GM23338 (cell line): ENCODE measurements at regions not wholly inside any gene's neighbourhood (a gene's known extent, or its start where the extent isn't known, plus 50 kb on each side); places are given as distances from the start of the nearest gene placed in this dataset.
A peak's percentile ranks its signal among the peaks of the same experiment; 100 is the strongest.

Experiments
- ATAC-seq: fragments of 200-7000 bp; cut with Tn5 transposase; 3 replicates; pipeline ENCODE4 v1.9.1; 2020
- DNase-seq: peaks from one replicate; pipeline ENCODE4 v3.0.0-alpha.2; 2015; ENCODE audit warnings: low spot score
- H2AFZ ChIP-seq: fragments of 200-600 bp; sonication (generic); 2 replicates; pipeline ENCODE4 v1.8.0; 2016; ENCODE audit warnings: antibody characterized with exemption, mild to moderate bottlenecking, moderate library complexity
- H3F3A ChIP-seq: fragments of 200-600 bp; sonication (generic); replicated peaks from 2 replicates; pipeline ENCODE4 v1.8.0; 2017; ENCODE audit warnings: antibody characterized with exemption, mixed run types, low read depth
- H3K27ac ChIP-seq: fragments of 200-600 bp; sonication (generic); 2 replicates; pipeline ENCODE4 v1.6.1; 2016; ENCODE audit warnings: low read depth
- H3K27me3 ChIP-seq: fragments of 200-600 bp; sonication (generic); 2 replicates; pipeline ENCODE4 v1.8.0; 2016; ENCODE audit warnings: mild to moderate bottlenecking, mixed run types, moderate library complexity; ENCODE audit not compliant: insufficient read depth
- H3K36me3 ChIP-seq: fragments of 200-600 bp; sonication (generic); 2 replicates; pipeline ENCODE4 v1.8.0; 2016; ENCODE audit warnings: mild to moderate bottlenecking; ENCODE audit not compliant: insufficient read depth
- H3K4me1 ChIP-seq: fragments of 200-600 bp; sonication (generic); 2 replicates; pipeline ENCODE4 v1.8.0; 2016; ENCODE audit warnings: mild to moderate bottlenecking, moderate library complexity; ENCODE audit not compliant: insufficient read depth
- H3K4me2 ChIP-seq: fragments of 200-600 bp; sonication (generic); 2 replicates; pipeline ENCODE4 v1.7.1; 2017; ENCODE audit warnings: mixed run types
- H3K4me3 ChIP-seq: fragments of 200-600 bp; sonication (generic); 2 replicates; pipeline ENCODE4 v1.6.1; 2016; ENCODE audit warnings: mixed run types
- H3K79me2 ChIP-seq: fragments of 200-600 bp; sonication (generic); replicated peaks from 2 replicates; pipeline ENCODE4 v1.8.0; 2017; ENCODE audit warnings: mild to moderate bottlenecking; ENCODE audit not compliant: insufficient read depth
- H3K9me2 ChIP-seq: fragments of 200-600 bp; sonication (generic); 2 replicates; pipeline ENCODE4 v1.8.0; 2017; ENCODE audit not compliant: insufficient read depth
- H4K20me1 ChIP-seq: fragments of 200-600 bp; sonication (generic); replicated peaks from 2 replicates; pipeline ENCODE4 v1.8.0; 2017; ENCODE audit warnings: mild to moderate bottlenecking; ENCODE audit not compliant: insufficient read depth
- H3K27ac Mint-ChIP-seq: 2 replicates; pipeline ENCODE4 v1.8.0; 2020; ENCODE audit warnings: inconsistent platforms, mild to moderate bottlenecking, moderate library complexity, mixed read lengths
- H3K27me3 Mint-ChIP-seq: 3 replicates; pipeline ENCODE4 v1.8.0; 2022; ENCODE audit warnings: low read depth, mild to moderate bottlenecking, moderate library complexity, mixed read lengths, inconsistent platforms; ENCODE audit not compliant: insufficient read depth, poor library complexity
- H3K36me3 Mint-ChIP-seq: 3 replicates; pipeline ENCODE4 v1.8.0; 2021; ENCODE audit warnings: low read depth, mild to moderate bottlenecking, inconsistent platforms, moderate library complexity, mixed read lengths
- H3K4me1 Mint-ChIP-seq: 3 replicates; pipeline ENCODE4 v1.8.0; 2020; ENCODE audit warnings: mild to moderate bottlenecking, inconsistent platforms, mixed read lengths
- H3K4me3 Mint-ChIP-seq: 3 replicates; pipeline ENCODE4 v1.8.0; 2021; ENCODE audit warnings: moderate library complexity, mild to moderate bottlenecking, inconsistent platforms, mixed read lengths
- H3K9me3 Mint-ChIP-seq: 3 replicates; pipeline ENCODE4 v1.8.0; 2020; ENCODE audit warnings: moderate library complexity, mild to moderate bottlenecking, inconsistent platforms, mixed read lengths
- CREB1 ChIP-seq: fragments of 250-450 bp; sonication (Bioruptor Pico); IDR thresholded peaks from 2 replicates; pipeline ENCODE4 v1.5.0; 2020; ENCODE audit warnings: low read depth, mild to moderate bottlenecking, moderate library complexity
- CTCF ChIP-seq, 2 experiments: fragments of 200-600 bp in 1 of 2; sonication (generic) in 1 of 2; conservative IDR thresholded peaks; 2 replicates each; pipeline versions ENCODE4 v1.5.1 to v1.6.1; 2016 to 2017; ENCODE audit warnings: antibody characterized with exemption in 2 of 2, low read depth in 2 of 2, mild to moderate bottlenecking in 2 of 2, moderate library complexity in 1 of 2
- EZH2 ChIP-seq: fragments of 200-600 bp; sonication (generic); IDR thresholded peaks from one replicate; pipeline ENCODE4 v1.8.0; 2017; ENCODE audit warnings: antibody characterized with exemption, mild to moderate bottlenecking, low read depth; ENCODE audit not compliant: unreplicated experiment
- EZH2phosphoT487 ChIP-seq: fragments of 200-600 bp; sonication (generic); IDR thresholded peaks from one replicate; pipeline ENCODE4 v1.8.1; 2018; ENCODE audit warnings: antibody characterized with exemption; ENCODE audit not compliant: unreplicated experiment
- JUNB ChIP-seq: IDR thresholded peaks from one replicate; pipeline ENCODE4 v1.6.1; 2016; ENCODE audit warnings: antibody characterized with exemption; ENCODE audit not compliant: unreplicated experiment
- NANOG ChIP-seq: IDR thresholded peaks from 2 replicates; pipeline ENCODE4 v1.6.1; 2016; ENCODE audit warnings: antibody characterized with exemption, borderline replicate concordance
- POLR2AphosphoS5 ChIP-seq: IDR thresholded peaks from 2 replicates; pipeline ENCODE4 v1.6.1; 2016; ENCODE audit warnings: antibody characterized with exemption, low read depth
- REST ChIP-seq: IDR thresholded peaks from one replicate; pipeline ENCODE4 v1.6.1; 2018; ENCODE audit warnings: antibody characterized with exemption; ENCODE audit not compliant: unreplicated experiment
- STAT1 ChIP-seq: IDR thresholded peaks from one replicate; pipeline ENCODE4 v1.6.1; 2016; ENCODE audit warnings: antibody characterized with exemption; ENCODE audit not compliant: unreplicated experiment
- ZNF114 ChIP-seq: fragments of 250-450 bp; sonication (Bioruptor Pico); IDR thresholded peaks from 2 replicates; pipeline ENCODE4 v1.5.0; 2020; ENCODE audit warnings: mild to moderate bottlenecking, moderate library complexity
- ZNF331 ChIP-seq: fragments of 250-450 bp; sonication (Bioruptor Pico); IDR thresholded peaks from 2 replicates; pipeline ENCODE4 v1.5.0; 2020; ENCODE audit warnings: low read depth, mild to moderate bottlenecking, moderate library complexity
- ZNF462 ChIP-seq: fragments of 250-450 bp; sonication (Bioruptor Pico); IDR thresholded peaks from 2 replicates; pipeline ENCODE4 v1.5.0; 2020; ENCODE audit warnings: mild to moderate bottlenecking, moderate library complexity
- TF ChIP-seq, protein P1 (sequence below): IDR thresholded peaks from 2 replicates; pipeline ENCODE4 v1.6.1; 2016; ENCODE audit warnings: antibody characterized with exemption

- Histone ChIP-seq H3K4me3 (no peak overlapping the region), H3K4me2 (no peak overlapping the region), H3F3A (no peaks in the 10 kb centered on the region), H4K20me1 (no peaks in the 10 kb centered on the region), H3K36me3 (no peaks in the 10 kb centered on the region), H3K27ac (no peak overlapping the region), H3K9me2 (no peaks in the 10 kb centered on the region), H2AFZ (peak overlapping the region; percentile 98), H3K79me2 (no peaks in the 10 kb centered on the region), H3K27me3 (no peaks in the 10 kb centered on the region), H3K4me1 (peaks cover 15% of the 10 kb centered on the region; the same call in 1 of the 2 replicates)
- TF ChIP-seq ZNF462 (CRISPR knock-in tag) (no peak), JUNB (no peak), EZH2 (no peak), EZH2phosphoT487 (no peak), ZNF114 (CRISPR knock-in tag) (no peak), NANOG (no peak), CTCF (conservative IDR thresholded peaks at IDR 0.05; ENCODE audit: low read depth in 2 of 2) (no peak), STAT1 (no peak), CREB1 (CRISPR knock-in tag) (no peak), ZNF331 (CRISPR knock-in tag) (no peak), POLR2AphosphoS5 (no peak), REST (no peak)
- TF ChIP-seq, protein P1, sequence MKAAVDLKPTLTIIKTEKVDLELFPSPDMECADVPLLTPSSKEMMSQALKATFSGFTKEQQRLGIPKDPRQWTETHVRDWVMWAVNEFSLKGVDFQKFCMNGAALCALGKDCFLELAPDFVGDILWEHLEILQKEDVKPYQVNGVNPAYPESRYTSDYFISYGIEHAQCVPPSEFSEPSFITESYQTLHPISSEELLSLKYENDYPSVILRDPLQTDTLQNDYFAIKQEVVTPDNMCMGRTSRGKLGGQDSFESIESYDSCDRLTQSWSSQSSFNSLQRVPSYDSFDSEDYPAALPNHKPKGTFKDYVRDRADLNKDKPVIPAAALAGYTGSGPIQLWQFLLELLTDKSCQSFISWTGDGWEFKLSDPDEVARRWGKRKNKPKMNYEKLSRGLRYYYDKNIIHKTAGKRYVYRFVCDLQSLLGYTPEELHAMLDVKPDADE: no peak
- H3K36me3 Mint-ChIP-seq: no peaks in the 10 kb centered on the region
- peaks cover 8% of the 10 kb centered on the region for H3K4me1 Mint-ChIP-seq
- ATAC-seq (no peak), DNase-seq (no peak)
- no peak overlapping the region for H3K27ac Mint-ChIP-seq
- H3K4me3 Mint-ChIP-seq: no peak overlapping the region
- H3K9me3 Mint-ChIP-seq: peaks cover 10% of the 10 kb centered on the region
- H3K27me3 Mint-ChIP-seq: peaks cover 3% of the 10 kb centered on the region
Observed at GRCh38 chr18:8969639-8970390, 132.7 kb upstream of the NDUFV2 start.
